PC-3 (cell line): ENCODE measurements at regions not wholly inside any gene's neighbourhood (a gene's known extent, or its start where the extent isn't known, plus 50 kb on each side); places are given as distances from the start of the nearest gene placed in this dataset.

Source experiments
- ATAC-seq: fragments of 200-7000 bp; cut with Tn5 transposase; 2 replicates; pipeline ENCODE4 v1.9.1; 2020; ENCODE audit warnings: mild to moderate bottlenecking, moderate library complexity
- BruUV-seq: library from RNA; stranded (reverse); fragments of 400-500 nt; replicated peaks from 2 replicates; lab custom pipeline; 2021; lab: Mats Ljungman, UMichigan
- CTCF ChIA-PET: fragments of 300-600 bp; sonication (Branson Sonifier 250); formaldehyde crosslinking; loops from one replicate; lab custom pipeline; 2022; ENCODE audit warnings: antibody characterized with exemption; lab: Charles Lee
- POLR2A ChIA-PET: fragments of 300-600 bp; sonication (Branson Sonifier 250); formaldehyde crosslinking; loops from one replicate; lab custom pipeline; 2022; ENCODE audit warnings: antibody characterized with exemption; ENCODE audit not compliant: unreplicated experiment; lab: Charles Lee
- DNase-seq: peaks from one replicate; pipeline ENCODE4 v3.0.0-alpha.2; 2015
- H2AFZ ChIP-seq: fragments of 300-600 bp; sonication (generic); 2 replicates; pipeline ENCODE4 v1.6.0; 2016; ENCODE audit warnings: antibody characterized with exemption, low read length
- H3F3A ChIP-seq: fragments of 300-600 bp; sonication (generic); one replicate; pipeline ENCODE4 v1.6.0; 2017; ENCODE audit warnings: antibody characterized with exemption, low read length, control low read depth, mild to moderate bottlenecking; ENCODE audit not compliant: unreplicated experiment
- H3K27ac ChIP-seq: fragments of 300-600 bp; sonication (generic); 2 replicates; pipeline ENCODE4 v1.5.1; 2016; ENCODE audit warnings: mild to moderate bottlenecking, low read length
- H3K27me3 ChIP-seq: fragments of 300-600 bp; sonication (generic); 2 replicates; pipeline ENCODE4 v1.6.1; 2016; ENCODE audit warnings: low read length, mixed read lengths
- H3K36me3 ChIP-seq: fragments of 300-600 bp; sonication (generic); 2 replicates; pipeline ENCODE4 v1.6.1; 2016; ENCODE audit warnings: low read depth, mixed run types, low read length, mixed read lengths
- H3K4me1 ChIP-seq: fragments of 300-600 bp; sonication (generic); 2 replicates; pipeline ENCODE4 v1.5.1; 2016; ENCODE audit warnings: low read length; ENCODE audit not compliant: insufficient read depth
- H3K4me2 ChIP-seq: fragments of 300-600 bp; sonication (generic); 2 replicates; pipeline ENCODE4 v1.6.0; 2016; ENCODE audit warnings: low read length
- H3K4me3 ChIP-seq: fragments of 300-600 bp; sonication (generic); 2 replicates; pipeline ENCODE4 v1.5.1; 2016; ENCODE audit warnings: mild to moderate bottlenecking, low read length, mixed read lengths
- H3K79me2 ChIP-seq: fragments of 300-600 bp; sonication (generic); 2 replicates; pipeline ENCODE4 v1.6.1; 2017; ENCODE audit warnings: low read length, mixed read lengths
- H3K9ac ChIP-seq: fragments of 300-600 bp; sonication (generic); 2 replicates; pipeline ENCODE4 v1.6.0; 2016; ENCODE audit warnings: mild to moderate bottlenecking, low read length
- H3K9me2 ChIP-seq: fragments of 300-600 bp; sonication (generic); replicated peaks from 2 replicates; pipeline ENCODE4 v1.6.1; 2016; ENCODE audit warnings: mixed run types, low read length, mixed read lengths
- H3K9me3 ChIP-seq: fragments of 300-600 bp; sonication (generic); 2 replicates; pipeline ENCODE4 v1.6.1; 2016; ENCODE audit warnings: low read length, mixed read lengths
- H4K20me1 ChIP-seq: fragments of 300-600 bp; sonication (generic); 2 replicates; pipeline ENCODE4 v1.6.1; 2016; ENCODE audit warnings: low read length, mixed read lengths
- EZH2 ChIP-seq: fragments of 300-600 bp; sonication (generic); IDR thresholded peaks from one replicate; pipeline ENCODE4 v1.6.1; 2017; ENCODE audit warnings: antibody characterized with exemption, mild to moderate bottlenecking, low read length; ENCODE audit not compliant: unreplicated experiment
- EZH2phosphoT487 ChIP-seq: fragments of 300-600 bp; sonication (generic); IDR thresholded peaks from 2 replicates; pipeline ENCODE4 v1.6.1; 2018; ENCODE audit warnings: mild to moderate bottlenecking, antibody characterized with exemption, low read length, borderline replicate concordance
- intact Hi-C: fragments of 100-400 bp; cut with micrococcal nuclease; formaldehyde crosslinking; loops from 2 replicates; pipeline ENCODE4 v1.9.0; 2023
- TF ChIP-seq, protein P1 (sequence below): fragments of 300-600 bp; sonication (generic); conservative IDR thresholded peaks from 2 replicates; pipeline ENCODE4 v1.5.1; 2017; ENCODE audit warnings: antibody characterized with exemption, low read depth, mild to moderate bottlenecking, low read length

GRCh38 chr3:124174476-124174875, 182.6 kb upstream of the ROPN1 start:
- DNase-seq: peak; percentile 15
- no TSS peak for BruUV-seq
- CTCF ChIA-PET: no interaction called here

GRCh38 chr3:124174910-124175874, 183.3 kb upstream of the ROPN1 start:
- H4K20me1 ChIP-seq: no peaks in the 10 kb centered on the region
- H3K79me2 ChIP-seq: no peaks in the 10 kb centered on the region
- no peaks in the 10 kb centered on the region for H3K9me3 ChIP-seq
- TF ChIP-seq EZH2 (no peak), EZH2phosphoT487 (no peak)
- TF ChIP-seq, protein P1, sequence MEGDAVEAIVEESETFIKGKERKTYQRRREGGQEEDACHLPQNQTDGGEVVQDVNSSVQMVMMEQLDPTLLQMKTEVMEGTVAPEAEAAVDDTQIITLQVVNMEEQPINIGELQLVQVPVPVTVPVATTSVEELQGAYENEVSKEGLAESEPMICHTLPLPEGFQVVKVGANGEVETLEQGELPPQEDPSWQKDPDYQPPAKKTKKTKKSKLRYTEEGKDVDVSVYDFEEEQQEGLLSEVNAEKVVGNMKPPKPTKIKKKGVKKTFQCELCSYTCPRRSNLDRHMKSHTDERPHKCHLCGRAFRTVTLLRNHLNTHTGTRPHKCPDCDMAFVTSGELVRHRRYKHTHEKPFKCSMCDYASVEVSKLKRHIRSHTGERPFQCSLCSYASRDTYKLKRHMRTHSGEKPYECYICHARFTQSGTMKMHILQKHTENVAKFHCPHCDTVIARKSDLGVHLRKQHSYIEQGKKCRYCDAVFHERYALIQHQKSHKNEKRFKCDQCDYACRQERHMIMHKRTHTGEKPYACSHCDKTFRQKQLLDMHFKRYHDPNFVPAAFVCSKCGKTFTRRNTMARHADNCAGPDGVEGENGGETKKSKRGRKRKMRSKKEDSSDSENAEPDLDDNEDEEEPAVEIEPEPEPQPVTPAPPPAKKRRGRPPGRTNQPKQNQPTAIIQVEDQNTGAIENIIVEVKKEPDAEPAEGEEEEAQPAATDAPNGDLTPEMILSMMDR: no peak
- no peak overlapping the region for H2AFZ ChIP-seq
- no peaks in the 10 kb centered on the region for H3K27me3 ChIP-seq
- H3K4me3 ChIP-seq: no peak overlapping the region
- CTCF ChIA-PET: no interaction called here
- no peaks in the 10 kb centered on the region for H3K36me3 ChIP-seq
- no peak for ATAC-seq
- H3K4me1 ChIP-seq: peaks cover 4% of the 10 kb centered on the region; the same call in 1 of the 2 replicates
- no TSS peak for BruUV-seq
- POLR2A ChIA-PET: no interaction called here
- no peak overlapping the region for H3K27ac ChIP-seq
- H3F3A ChIP-seq: no peaks in the 10 kb centered on the region
- no peak for DNase-seq
- no peaks in the 10 kb centered on the region for H3K9me2 ChIP-seq
- no peak overlapping the region for H3K9ac ChIP-seq
- H3K4me2 ChIP-seq: no peak overlapping the region
- intact Hi-C loops: no loop called here

More at GRCh38 chr3:124174476-124174875, 182.6 kb upstream of the ROPN1 start:
- H3K9ac ChIP-seq: no peak overlapping the region
- no peak overlapping the region for H3K4me2 ChIP-seq
- no peaks in the 10 kb centered on the region for H3F3A ChIP-seq
- H4K20me1 ChIP-seq: no peaks in the 10 kb centered on the region
- H3K36me3 ChIP-seq: no peaks in the 10 kb centered on the region
- no peaks in the 10 kb centered on the region for H3K9me3 ChIP-seq
- no peak overlapping the region for H3K27ac ChIP-seq
- no peak for ATAC-seq
- POLR2A ChIA-PET: interaction anchor here (0.6 kb wide), 1 partner anchor 381 kb away, joined by 6 read pairs; no protein-coding TSS in a partner anchor
- TF ChIP-seq, protein P1: no peak
- TF ChIP-seq EZH2 (no peak), EZH2phosphoT487 (no peak)
- no peak overlapping the region for H3K4me3 ChIP-seq
- no peaks in the 10 kb centered on the region for H3K79me2 ChIP-seq
- no peaks in the 10 kb centered on the region for H3K27me3 ChIP-seq
- no peaks in the 10 kb centered on the region for H3K9me2 ChIP-seq
- intact Hi-C loops: no loop called here
- H3K4me1 ChIP-seq: peaks cover 4% of the 10 kb centered on the region; the same call in 1 of the 2 replicates
- no peak overlapping the region for H2AFZ ChIP-seq

DNA sequence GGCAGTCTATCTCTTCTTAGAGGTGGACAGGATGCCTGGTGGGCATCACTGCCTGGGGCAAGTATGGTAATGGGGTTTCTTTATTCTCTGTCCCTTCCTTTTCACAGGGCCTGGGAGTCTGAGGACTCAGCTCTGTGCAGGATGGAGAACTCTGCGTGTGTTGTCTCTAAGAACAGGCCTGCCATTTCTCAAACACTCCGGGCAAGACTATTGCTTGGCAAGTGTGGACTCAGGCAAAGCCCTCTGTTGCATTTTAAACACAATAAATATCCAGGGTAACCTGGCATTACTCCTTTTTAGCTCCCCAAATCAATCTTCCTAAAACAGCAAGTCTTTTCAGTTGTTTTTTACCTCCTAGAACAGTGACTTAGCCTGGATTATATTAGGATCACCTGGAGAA, 185.1 kb upstream of the ROPN1 start:
- intact Hi-C loops: no loop called here
- Histone ChIP-seq H4K20me1 (no peaks in the 10 kb centered on the region), H2AFZ (no peak overlapping the region), H3K4me2 (no peak overlapping the region), H3F3A (no peaks in the 10 kb centered on the region), H3K27me3 (no peaks in the 10 kb centered on the region), H3K4me3 (no peak overlapping the region), H3K36me3 (no peaks in the 10 kb centered on the region), H3K27ac (no peak overlapping the region), H3K9me2 (no peaks in the 10 kb centered on the region), H3K9ac (no peak overlapping the region), H3K79me2 (no peaks in the 10 kb centered on the region), H3K9me3 (no peaks in the 10 kb centered on the region), H3K4me1 (peaks cover 4% of the 10 kb centered on the region; the same call in 1 of the 2 replicates)
- ChIA-PET CTCF (no interaction called here), POLR2A (no interaction called here)
- ATAC-seq: no peak
- DNase-seq: no peak
- TF ChIP-seq EZH2phosphoT487: no peak
- TF ChIP-seq, protein P1: no peak
- no peak for TF ChIP-seq EZH2
- BruUV-seq: no TSS peak
